ENCODE measurements at regions not wholly inside any gene's neighbourhood (a gene's known extent, or its start where the extent isn't known, plus 50 kb on each side); places are given as distances from the start of the nearest gene placed in this dataset.

- no peak for TF ChIP-seq CTCF (IDR thresholded peaks at IDR 0.05)
- DNase-seq (ENCODE audit: low spot score), result no peak
- no peak for ATAC-seq (ENCODE audit: low FRiP score)
Measured at GRCh38 chrX:10811111-10811510, 190.7 kb upstream of the MID1 start.

DNA sequence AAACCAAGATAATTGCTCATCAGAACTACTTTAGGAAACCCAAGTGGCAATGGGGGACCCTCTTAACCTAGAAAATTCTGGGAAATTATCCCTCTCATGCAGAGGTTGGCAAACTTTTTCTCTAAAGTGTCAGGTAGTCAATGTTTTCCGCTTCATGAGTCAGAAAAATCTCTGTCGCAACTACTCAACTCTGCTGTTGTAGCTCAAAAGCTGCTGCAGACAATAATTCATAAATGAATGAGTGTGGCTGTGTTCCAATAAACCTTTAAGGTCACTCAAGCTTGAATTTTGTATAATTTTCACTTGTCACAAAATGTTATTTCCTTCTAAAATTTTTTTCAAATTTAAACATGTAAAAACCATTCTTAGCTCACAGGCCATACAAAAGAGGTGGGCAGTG is 193.4 kb upstream of the MID1 start:
- no peak for ATAC-seq (ENCODE audit: low FRiP score)

GRCh38 chrX:10818651-10819050 is 198.3 kb upstream of the MID1 start:
- TF ChIP-seq CTCF (IDR thresholded peaks at IDR 0.05), result no peak
- ATAC-seq (ENCODE audit: low FRiP score), result no peak
- DNase-seq (ENCODE audit: low spot score), result no peak

More for the DNA sequence above, 193.4 kb upstream of the MID1 start:
- TF ChIP-seq CTCF (IDR thresholded peaks at IDR 0.05), result no peak
- no peak for DNase-seq (ENCODE audit: low spot score)

- DNase-seq (ENCODE audit: low spot score) (no peak), ATAC-seq (ENCODE audit: low FRiP score) (no peak)
- TF ChIP-seq CTCF (IDR thresholded peaks at IDR 0.05), result no peak
Measured at GRCh38 chrX:10819973-10820372, 199.6 kb upstream of the MID1 start.

GRCh38 chrX:10821293-10821692 is 200.9 kb upstream of the MID1 start:
- DNase-seq (ENCODE audit: low spot score), result no peak
- ATAC-seq (ENCODE audit: low FRiP score), result no peak
- TF ChIP-seq CTCF (IDR thresholded peaks at IDR 0.05), result no peak

GRCh38 chrX:10828036-10828435 is 207.7 kb upstream of the MID1 start:
- no peak for TF ChIP-seq CTCF (IDR thresholded peaks at IDR 0.05)
- DNase-seq (ENCODE audit: low spot score), result no peak
- ATAC-seq (ENCODE audit: low FRiP score), result no peak

- TF ChIP-seq CTCF (IDR thresholded peaks at IDR 0.05), result no peak
- no peak for ATAC-seq (ENCODE audit: low FRiP score)
Measured at GRCh38 chrX:10828640-10829039, 208.3 kb upstream of the MID1 start.

More at GRCh38 chrX:10828640-10829039, 208.3 kb upstream of the MID1 start:
- DNase-seq (ENCODE audit: low spot score), result no peak

Measured in omental fat pad (tissue), 3 donors.